Heart left ventricle (tissue), 16 donors: ENCODE measurements at regions not wholly inside any gene's neighbourhood (a gene's known extent, or its start where the extent isn't known, plus 50 kb on each side); places are given as distances from the start of the nearest gene placed in this dataset.

Experiments
- ATAC-seq, 4 donors: fragments of 200-7000 bp; cut with Tn5 transposase; one replicate each; pipeline ENCODE4 v1.9.1; 2020 to 2022; ENCODE audit warnings: moderate library complexity in 4 of 4, mild to moderate bottlenecking in 3 of 4, moderate number of reproducible peaks in 1 of 4
- DNase-seq, 5 donors: peaks; one replicate each; pipeline ENCODE4 v3.0.0-alpha.2; 2020
- H3K27ac ChIP-seq, 12 donors: fragments of 200-600 bp; sonication (generic) in 4 of 12; one replicate each; pipeline versions ENCODE4 v1.5.0 to v1.8.0; 2016 to 2022; ENCODE audit warnings: mild to moderate bottlenecking in 2 of 12
- H3K27me3 ChIP-seq, 9 donors: fragments of 200-600 bp; sonication (generic) in 2 of 9; one replicate each; pipeline versions ENCODE4 v1.5.1 to v1.8.0; 2016 to 2022; ENCODE audit warnings: mild to moderate bottlenecking in 3 of 9
- H3K36me3 ChIP-seq, 9 donors: fragments of 200-600 bp; sonication (generic) in 2 of 9; one replicate each; pipeline versions ENCODE4 v1.5.0 to v1.8.0; 2018 to 2022; ENCODE audit warnings: mild to moderate bottlenecking in 2 of 9
- H3K4me1 ChIP-seq, 12 donors: fragments of 200-600 bp; sonication (generic) in 4 of 12; one replicate each; pipeline versions ENCODE4 v1.5.0 to v1.8.0; 2016 to 2022; ENCODE audit warnings: mild to moderate bottlenecking in 3 of 12
- H3K4me3 ChIP-seq, 12 donors: fragments of 200-600 bp; sonication (generic) in 4 of 12; one replicate each; pipeline versions ENCODE4 v1.5.0 to v1.8.0; 2017 to 2022; ENCODE audit warnings: mild to moderate bottlenecking in 9 of 12, moderate library complexity in 4 of 12
- H3K9me3 ChIP-seq, 12 donors: fragments of 200-600 bp; sonication (generic) in 4 of 12; one replicate each; pipeline versions ENCODE4 v1.5.0 to v1.8.0; 2016 to 2022; ENCODE audit warnings: mild to moderate bottlenecking in 1 of 12
- CTCF ChIP-seq, 12 donors: fragments of 200-600 bp; sonication (generic) in 4 of 12; IDR thresholded peaks; one replicate each; pipeline versions ENCODE4 v1.5.0 to v1.8.0; 2018 to 2022; ENCODE audit warnings: antibody characterized with exemption in 12 of 12, mild to moderate bottlenecking in 5 of 12
- POLR2A ChIP-seq, 2 donors: fragments of 450-650 bp; IDR thresholded peaks; one replicate each; pipeline ENCODE4 v1.6.1; 2017; ENCODE audit warnings: antibody characterized with exemption in 2 of 2, mild to moderate bottlenecking in 2 of 2, moderate library complexity in 2 of 2
- WGBS, 4 donors: extraction: QIAGEN DNeasy Blood & Tissue Kit in 2 of 4; methylation state at CpG; one replicate each; pipeline versions ENCODE4 v1.1.5 to v1.1.7; 2013 to 2018; 5-methylcytosine and 5-hydroxymethylcytosine counted together
- intact Hi-C, 10 donors: fragments of 100-400 bp; cut with DNase I; formaldehyde crosslinking; loops; one replicate each; pipeline versions ENCODE4 v1.11.1 to v1.14.2; 2022
- donor health status: ischemic (EF 13 %, LVEDD 7.1; RV severe dilation, severe dysfunction).
- donor health status: healthy with polysubstance abuse.
- donor health status: DM: no; HTN: yes; CAD: no.
- donor health status: DM: no; HTN: no; CAD: no.
- donor health status: ischemic (EF 25% LVEDD 6.9; RV normal size, moderate dysfunction).
- donor health status: ischemic (EF 25% LVEDD 5.7; RV mildly dilated, moderate dysfunction).
- donor health status: healthy.
- donor health status: DM: yes; HTN: yes; CAD: no.
- donor health status: ischemic (EF 35%, LVEDD 5.7; RV mildly dilated, moderate dysfunction).
- donor health status: nonischemic (EF 11% LVEDD 7.7; RV severe dilation, severe dysfunction).
- donor health status: DM: yes; HTN: yes; CAD: no.
- donor health status: PGD.
- donor health status: ischemic (EF 29% LVEDD 5.4; RV normal size, mild dysfunction).
- donor health status: nonischemic (EF 23%, LVEDD 6.1; RV moderate dilation, normal function).

DNA sequence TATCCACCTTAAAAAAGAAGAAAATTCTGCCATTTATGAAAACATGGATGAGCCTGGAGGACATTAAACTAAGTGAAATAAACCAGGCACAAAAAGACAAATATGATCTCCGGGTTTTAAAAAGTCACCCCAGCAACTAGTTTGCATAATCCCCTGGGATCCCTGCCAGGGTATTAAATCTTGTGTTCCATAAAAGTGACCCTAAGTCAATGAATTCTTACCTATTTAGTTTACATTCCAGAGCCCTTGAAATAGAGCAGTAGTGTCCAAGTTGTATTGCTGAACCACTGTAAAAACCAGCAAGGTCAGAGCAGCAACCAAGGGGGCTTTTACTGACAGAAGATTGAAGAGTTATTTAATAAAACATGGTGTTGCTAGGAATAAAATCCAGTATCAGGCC lies 716.8 kb upstream of the BCHE start:
- WGBS, 4 donors: 35 to 84% (median 75%) methylated on average over 1 of the region's 1 CpG
- H3K27ac ChIP-seq: no peak overlapping the region

GRCh38 chr3:166533740-166534139 lies 696.5 kb upstream of the BCHE start:
- DNase-seq (no peak), ATAC-seq (no peak)
- Histone ChIP-seq H3K36me3 (no peaks in the 10 kb centered on the region), H3K4me3 (no peak overlapping the region), H3K27ac (no peak overlapping the region), H3K4me1 (no peaks in the 10 kb centered on the region), H3K27me3 (no peaks in the 10 kb centered on the region), H3K9me3 (peaks cover 0 to 12% (median 5%) of the 10 kb centered on the region in 12 donors)
- intact Hi-C loops: no loop called here
- TF ChIP-seq CTCF (IDR thresholded peaks at IDR 0.05) (no peak), POLR2A (IDR thresholded peaks at IDR 0.05) (no peak)
- WGBS, 4 donors: 73 to 85% (median 80%) methylated on average over 2 of the region's 2 CpGs

More for the DNA sequence above, 716.8 kb upstream of the BCHE start:
- Histone ChIP-seq H3K27me3 (no peaks in the 10 kb centered on the region), H3K4me3 (no peak overlapping the region), H3K9me3 (peaks cover 0 to 11% (median 0%) of the 10 kb centered on the region in 12 donors), H3K36me3 (no peaks in the 10 kb centered on the region), H3K4me1 (no peaks in the 10 kb centered on the region)
- TF ChIP-seq CTCF (IDR thresholded peaks at IDR 0.05) (no peak), POLR2A (IDR thresholded peaks at IDR 0.05) (no peak)
- no peak for DNase-seq
- ATAC-seq: no peak
- intact Hi-C loops: no loop called here

DNA sequence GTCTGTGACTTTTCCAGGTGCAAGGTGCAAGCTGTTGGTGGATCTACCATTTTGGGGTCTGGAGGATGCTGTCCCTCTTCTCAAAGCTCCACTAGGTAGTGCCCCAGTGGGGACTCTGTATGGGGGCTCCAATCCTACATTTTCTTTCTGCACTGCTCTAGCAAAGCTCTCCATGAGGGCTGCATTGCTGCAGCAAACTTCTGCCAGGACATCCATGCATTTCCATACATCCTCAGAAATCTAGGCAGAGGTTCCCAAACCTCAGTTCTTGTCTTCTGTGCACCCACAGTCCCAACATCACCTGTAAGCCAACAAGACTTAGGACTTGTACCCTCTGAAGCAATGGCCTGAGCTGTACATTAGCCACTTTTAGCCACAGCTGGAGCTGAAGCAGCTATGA lies 694.5 kb upstream of the BCHE start:
- no peaks in the 10 kb centered on the region for H3K4me1 ChIP-seq
- intact Hi-C loops: no loop called here
- no peak for ATAC-seq
- TF ChIP-seq POLR2A (IDR thresholded peaks at IDR 0.05): no peak
- TF ChIP-seq CTCF (IDR thresholded peaks at IDR 0.05): no peak
- no peaks in the 10 kb centered on the region for H3K36me3 ChIP-seq
- H3K27me3 ChIP-seq: no peaks in the 10 kb centered on the region
- no peak overlapping the region for H3K27ac ChIP-seq
- peaks cover 0 to 12% (median 5%) of the 10 kb centered on the region in 12 donors for H3K9me3 ChIP-seq
- H3K4me3 ChIP-seq: no peak overlapping the region
- no peak for DNase-seq

- Histone ChIP-seq H3K4me3 (no peak overlapping the region), H3K27ac (no peak overlapping the region), H3K4me1 (no peaks in the 10 kb centered on the region), H3K27me3 (no peaks in the 10 kb centered on the region), H3K9me3 (peaks cover 0 to 12% (median 6%) of the 10 kb centered on the region in 12 donors), H3K36me3 (no peaks in the 10 kb centered on the region)
- WGBS, 4 donors: 45 to 56% (median 51%) methylated on average over 2 of the region's 2 CpGs
- no peak for DNase-seq
- intact Hi-C loops: no loop called here
- TF ChIP-seq CTCF (IDR thresholded peaks at IDR 0.05) (no peak), POLR2A (IDR thresholded peaks at IDR 0.05) (no peak)
- ATAC-seq: no peak
Measured at GRCh38 chr3:166527325-166527724, 690.1 kb upstream of the BCHE start.
